GM19395 (cell line): ENCODE measurements at regions not wholly inside any gene's neighbourhood (a gene's known extent, or its start where the extent isn't known, plus 50 kb on each side); places are given as distances from the start of the nearest gene placed in this dataset.
"Not testable (repeated sequence)": the region's sequence is repeated elsewhere in the genome, so short reads cannot be mapped to it uniquely, and the experiment has no call there.

Experiments used
- ATAC-seq: cut with Tn5 transposase; IDR thresholded peaks from one replicate; pipeline ENCODE4 v1.9.1; 2021; ENCODE audit warnings: mild to moderate bottlenecking, moderate library complexity; ENCODE audit not compliant: unreplicated experiment

GRCh38 chr5:92946546-92946945, 634.5 kb downstream of the NR2F1-AS1 start:
- ATAC-seq, result no peak

GRCh38 chr5:92945605-92946097, 635.4 kb downstream of the NR2F1-AS1 start:
- no peak for ATAC-seq

- ATAC-seq, result no peak
Observed at GRCh38 chr5:92944903-92945604, 636.0 kb downstream of the NR2F1-AS1 start.

GRCh38 chr5:92944337-92944736, 636.7 kb downstream of the NR2F1-AS1 start:
- ATAC-seq, result no peak

GRCh38 chr5:92942762-92943161, 638.3 kb downstream of the NR2F1-AS1 start:
- ATAC-seq, result no peak

- ATAC-seq, result no peak
Observed at GRCh38 chr5:92941806-92942205, 639.2 kb downstream of the NR2F1-AS1 start.

GRCh38 chr5:92939428-92939827, 641.6 kb downstream of the NR2F1-AS1 start:
- no peak for ATAC-seq

- not testable (repeated sequence) for ATAC-seq
Observed at GRCh38 chr5:92937396-92937795, 643.6 kb downstream of the NR2F1-AS1 start.

- ATAC-seq, result no peak
Observed at GRCh38 chr5:92930057-92930456, 651.0 kb downstream of the NR2F1-AS1 start.

GRCh38 chr5:92927291-92927778, 653.7 kb downstream of the NR2F1-AS1 start:
- ATAC-seq, result no peak

- ATAC-seq, result no peak
Observed at GRCh38 chr5:92923885-92924284, 657.1 kb downstream of the NR2F1-AS1 start.

- ATAC-seq, result no peak
Observed at GRCh38 chr5:92922231-92922967, 658.6 kb downstream of the NR2F1-AS1 start.

GRCh38 chr5:92917044-92917443, 664.0 kb downstream of the NR2F1-AS1 start:
- no peak for ATAC-seq

GRCh38 chr5:92916036-92916435, 665.0 kb downstream of the NR2F1-AS1 start:
- no peak for ATAC-seq

- no peak for ATAC-seq
Observed at GRCh38 chr5:92912283-92912682, 668.7 kb downstream of the NR2F1-AS1 start.

GRCh38 chr5:92911851-92912250, 669.2 kb downstream of the NR2F1-AS1 start:
- ATAC-seq, result no peak

- no peak for ATAC-seq
Observed at GRCh38 chr5:92911293-92911692, 669.7 kb downstream of the NR2F1-AS1 start.

GRCh38 chr5:92909602-92909962, 671.4 kb downstream of the NR2F1-AS1 start:
- peak; percentile 36 for ATAC-seq

- peak; percentile 2 for ATAC-seq
Observed at GRCh38 chr5:92908952-92909601, 671.9 kb downstream of the NR2F1-AS1 start.

- ATAC-seq, result peak; percentile 71
Observed at GRCh38 chr5:92907938-92908606, 672.9 kb downstream of the NR2F1-AS1 start.

GRCh38 chr5:92906798-92907376, 674.1 kb downstream of the NR2F1-AS1 start:
- no peak for ATAC-seq
